IMR-90 (cell line): ENCODE measurements at regions not wholly inside any gene's neighbourhood (a gene's known extent, or its start where the extent isn't known, plus 50 kb on each side); places are given as distances from the start of the nearest gene placed in this dataset.

Experiments used
- BHLHE40 ChIP-seq: fragments of 150-350 bp; IDR thresholded peaks from 2 replicates; pipeline ENCODE4 v1.6.1; 2016; ENCODE audit warnings: mild to moderate bottlenecking, low read depth, low read length
- POLR2A ChIP-seq: IDR thresholded peaks from 2 replicates; pipeline ENCODE4 v1.6.1; 2012; ENCODE audit warnings: mild to moderate bottlenecking, low read depth, low read length
- SMC3 ChIP-seq: fragments of 150-350 bp; IDR thresholded peaks from 2 replicates; pipeline ENCODE4 v1.6.1; 2016; ENCODE audit warnings: low read depth, mild to moderate bottlenecking, antibody characterized with exemption, low read length, moderate library complexity
- TF ChIP-seq, protein P1 (sequence below): conservative IDR thresholded peaks from 2 replicates; pipeline ENCODE4 v1.5.1; 2012; ENCODE audit warnings: mild to moderate bottlenecking, low read depth, low read length, improper control_type of control experiment
- TF ChIP-seq, protein P2 (sequence below): fragments of 150-350 bp; IDR thresholded peaks from 2 replicates; pipeline ENCODE4 v1.6.1; 2017; ENCODE audit warnings: mild to moderate bottlenecking, antibody characterized with exemption, low read length, low read depth

DNA sequence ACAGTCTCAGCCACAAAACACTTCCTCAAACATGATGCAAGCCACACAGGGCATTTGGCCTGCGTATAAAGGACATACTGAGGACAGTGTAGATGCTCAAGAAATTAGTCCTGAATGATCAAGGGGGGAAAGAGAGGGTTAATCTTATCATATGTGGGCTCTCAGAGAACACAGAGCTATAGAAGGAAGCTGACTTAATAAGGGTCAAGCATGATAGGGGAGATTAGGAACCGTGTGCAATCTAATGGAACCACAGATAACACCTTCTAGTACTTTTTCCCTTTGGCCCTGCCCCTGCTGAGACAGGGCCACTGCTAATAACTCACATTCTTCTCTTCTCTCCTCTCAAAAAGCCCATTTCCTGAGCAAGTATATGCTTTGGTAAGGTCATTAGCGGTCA, 114.1 kb upstream of the ADAMTS9 start:
- no peak for TF ChIP-seq BHLHE40
- TF ChIP-seq, protein P1, sequence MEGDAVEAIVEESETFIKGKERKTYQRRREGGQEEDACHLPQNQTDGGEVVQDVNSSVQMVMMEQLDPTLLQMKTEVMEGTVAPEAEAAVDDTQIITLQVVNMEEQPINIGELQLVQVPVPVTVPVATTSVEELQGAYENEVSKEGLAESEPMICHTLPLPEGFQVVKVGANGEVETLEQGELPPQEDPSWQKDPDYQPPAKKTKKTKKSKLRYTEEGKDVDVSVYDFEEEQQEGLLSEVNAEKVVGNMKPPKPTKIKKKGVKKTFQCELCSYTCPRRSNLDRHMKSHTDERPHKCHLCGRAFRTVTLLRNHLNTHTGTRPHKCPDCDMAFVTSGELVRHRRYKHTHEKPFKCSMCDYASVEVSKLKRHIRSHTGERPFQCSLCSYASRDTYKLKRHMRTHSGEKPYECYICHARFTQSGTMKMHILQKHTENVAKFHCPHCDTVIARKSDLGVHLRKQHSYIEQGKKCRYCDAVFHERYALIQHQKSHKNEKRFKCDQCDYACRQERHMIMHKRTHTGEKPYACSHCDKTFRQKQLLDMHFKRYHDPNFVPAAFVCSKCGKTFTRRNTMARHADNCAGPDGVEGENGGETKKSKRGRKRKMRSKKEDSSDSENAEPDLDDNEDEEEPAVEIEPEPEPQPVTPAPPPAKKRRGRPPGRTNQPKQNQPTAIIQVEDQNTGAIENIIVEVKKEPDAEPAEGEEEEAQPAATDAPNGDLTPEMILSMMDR, result no peak
- TF ChIP-seq POLR2A, result no peak
- TF ChIP-seq SMC3, result no peak
- TF ChIP-seq, protein P2, sequence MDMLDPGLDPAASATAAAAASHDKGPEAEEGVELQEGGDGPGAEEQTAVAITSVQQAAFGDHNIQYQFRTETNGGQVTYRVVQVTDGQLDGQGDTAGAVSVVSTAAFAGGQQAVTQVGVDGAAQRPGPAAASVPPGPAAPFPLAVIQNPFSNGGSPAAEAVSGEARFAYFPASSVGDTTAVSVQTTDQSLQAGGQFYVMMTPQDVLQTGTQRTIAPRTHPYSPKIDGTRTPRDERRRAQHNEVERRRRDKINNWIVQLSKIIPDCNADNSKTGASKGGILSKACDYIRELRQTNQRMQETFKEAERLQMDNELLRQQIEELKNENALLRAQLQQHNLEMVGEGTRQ, result no peak
